Stimulated activated CD8-positive, alpha-beta memory T cell treated with anti-CD3 and anti-CD28 coated beads, Interleukin-4, amount 100 ng/mL, for 48 hours (primary cell): ENCODE measurements at regions not wholly inside any gene's neighbourhood (a gene's known extent, or its start where the extent isn't known, plus 50 kb on each side); places are given as distances from the start of the nearest gene placed in this dataset.

Experiments
- DNase-seq: peaks from one replicate; pipeline ENCODE4 v3.0.0-alpha.2; 2020

GRCh38 chr2:52810460-52810859 lies 957.1 kb upstream of the CHAC2 start:
- DNase-seq, result no peak

GRCh38 chr2:52805901-52806410 lies 961.6 kb upstream of the CHAC2 start:
- no peak for DNase-seq

GRCh38 chr2:52794581-52794980 lies 973.0 kb upstream of the CHAC2 start:
- DNase-seq, result no peak

GRCh38 chr2:52779446-52779845 lies 988.2 kb upstream of the CHAC2 start:
- no peak for DNase-seq

- DNase-seq, result no peak
Observed at GRCh38 chr2:52776571-52776970, 991.0 kb upstream of the CHAC2 start.

GRCh38 chr2:52775674-52776073 lies 991.9 kb upstream of the CHAC2 start:
- DNase-seq, result no peak

GRCh38 chr2:52765735-52766134 lies 1001.9 kb upstream of the CHAC2 start:
- DNase-seq, result no peak

GRCh38 chr2:52749764-52750163 lies 1017.8 kb upstream of the CHAC2 start:
- no peak for DNase-seq

GRCh38 chr2:52745144-52745543 lies 1022.5 kb upstream of the CHAC2 start:
- DNase-seq, result no peak

GRCh38 chr2:52732849-52733395 lies 1034.7 kb upstream of the CHAC2 start:
- DNase-seq, result no peak

GRCh38 chr2:52724585-52724984 lies 1043.0 kb upstream of the CHAC2 start:
- no peak for DNase-seq

GRCh38 chr2:52717836-52718235 lies 1049.8 kb upstream of the CHAC2 start:
- no peak for DNase-seq

GRCh38 chr2:52710810-52711618 lies 1056.6 kb upstream of the CHAC2 start:
- no peak for DNase-seq

- no peak for DNase-seq
Observed at GRCh38 chr2:52704251-52704650, 1063.4 kb upstream of the CHAC2 start.

- DNase-seq, result no peak
Observed at GRCh38 chr2:52703004-52703403, 1064.6 kb upstream of the CHAC2 start.

- DNase-seq, result no peak
Observed at GRCh38 chr2:52698408-52698807, 1069.2 kb upstream of the CHAC2 start.

- no peak for DNase-seq
Observed at GRCh38 chr2:52697690-52698089, 1069.9 kb upstream of the CHAC2 start.

GRCh38 chr2:52695731-52696130 lies 1071.9 kb upstream of the CHAC2 start:
- DNase-seq, result no peak

- no peak for DNase-seq
Observed at GRCh38 chr2:52686935-52687334, 1080.7 kb upstream of the CHAC2 start.

- DNase-seq, result no peak
Observed at GRCh38 chr2:52676056-52676455, 1091.5 kb upstream of the CHAC2 start.

GRCh38 chr2:52668724-52669123 lies 1098.9 kb upstream of the CHAC2 start:
- no peak for DNase-seq

- DNase-seq, result no peak
Observed at GRCh38 chr2:52659546-52659945, 1108.1 kb upstream of the CHAC2 start.

GRCh38 chr2:52658598-52658997 lies 1109.0 kb upstream of the CHAC2 start:
- DNase-seq, result no peak

- DNase-seq, result no peak
Observed at GRCh38 chr2:52639692-52640091, 1127.9 kb upstream of the CHAC2 start.

GRCh38 chr2:52632543-52632942 lies 1135.1 kb upstream of the CHAC2 start:
- DNase-seq, result no peak
